SK-N-SH (cell line): ENCODE measurements at regions not wholly inside any gene's neighbourhood (a gene's known extent, or its start where the extent isn't known, plus 50 kb on each side); places are given as distances from the start of the nearest gene placed in this dataset.

Experiments used
- CTCF ChIA-PET: fragments of 300-600, 350-600 bp; formaldehyde crosslinking; extraction: SDS; loops from one replicate; lab custom pipeline; 2021; lab: Yijun Ruan, JAX
- POLR2A ChIA-PET: fragments of 350-600 bp; sonication (Branson Sonifier 250); formaldehyde crosslinking; extraction: SDS; loops from one replicate; lab custom pipeline; 2020; ENCODE audit warnings: antibody characterized with exemption, inconsistent platforms; lab: Yijun Ruan, JAX
- DNase-seq: peaks from one replicate; pipeline ENCODE4 v3.0.0; 2012
- H2AFZ ChIP-seq: fragments of 200-600 bp; sonication (generic); 2 replicates; pipeline ENCODE4 v1.8.1; 2016; ENCODE audit warnings: antibody characterized with exemption, mild to moderate bottlenecking, low read depth
- H3F3A ChIP-seq: fragments of 200-600 bp; sonication (generic); replicated peaks from 2 replicates; pipeline ENCODE3; 2016; ENCODE audit warnings: antibody characterized with exemption, mild to moderate bottlenecking; ENCODE audit not compliant: insufficient read depth
- H3K27ac ChIP-seq, 2 experiments: fragments of 200-500 bp in 1 of 2; fragments of 200-600 bp in 1 of 2; sonication (Bioruptor generic) in 1 of 2; sonication (generic), shearing (Covaris generic) in 1 of 2; 2 replicates each; pipeline versions ENCODE4 v1.5.1 to v1.6.1; 2014 to 2016; ENCODE audit warnings: low read depth in 2 of 2, inconsistent platforms in 1 of 2, low read length in 1 of 2, mild to moderate bottlenecking in 1 of 2, mixed read lengths in 1 of 2
- H3K27me3 ChIP-seq: fragments of 200-600 bp; sonication (generic), shearing (Covaris generic); 2 replicates; pipeline ENCODE4 v1.6.1; 2016; ENCODE audit warnings: mixed run types; ENCODE audit not compliant: insufficient read depth
- H3K36me3 ChIP-seq, 2 experiments: fragments of 200-500 bp in 1 of 2; fragments of 200-600 bp in 1 of 2; sonication (Bioruptor generic) in 1 of 2; sonication (generic) in 1 of 2; replicated peaks in 1 of 2; 2 replicates each; pipeline versions ENCODE3 to v1.5.1; 2014 to 2016; ENCODE audit warnings: low read length in 1 of 2, mild to moderate bottlenecking in 1 of 2; ENCODE audit not compliant: insufficient read depth in 2 of 2, control insufficient read depth in 1 of 2
- H3K4me1 ChIP-seq, 2 experiments: fragments of 200-500 bp in 1 of 2; fragments of 200-600 bp in 1 of 2; sonication (Bioruptor generic) in 1 of 2; sonication (generic), shearing (Covaris generic) in 1 of 2; 2 replicates each; pipeline versions ENCODE4 v1.5.1 to v1.6.1; 2014 to 2016; ENCODE audit warnings: low read depth in 1 of 2, low read length in 1 of 2, mixed run types in 1 of 2; ENCODE audit not compliant: insufficient read depth in 2 of 2, control insufficient read depth in 1 of 2
- H3K4me2 ChIP-seq: fragments of 200-600 bp; sonication (generic), shearing (Covaris generic); 2 replicates; pipeline ENCODE4 v1.6.1; 2017; ENCODE audit warnings: mixed run types
- H3K4me3 ChIP-seq, 2 experiments: fragments of 200-500 bp in 1 of 2; fragments of 200-600 bp in 1 of 2; sonication (Bioruptor generic) in 1 of 2; sonication (generic), shearing (Covaris generic) in 1 of 2; 2 replicates each; pipeline versions ENCODE4 v1.5.1 to v1.8.1; 2014 to 2016; ENCODE audit warnings: low read depth in 2 of 2, inconsistent platforms in 1 of 2, low read length in 1 of 2, mild to moderate bottlenecking in 1 of 2, mixed read lengths in 1 of 2, moderate library complexity in 1 of 2
- H3K79me2 ChIP-seq: fragments of 200-600 bp; sonication (generic); 2 replicates; pipeline ENCODE4 v1.8.1; 2017; ENCODE audit warnings: mild to moderate bottlenecking; ENCODE audit not compliant: insufficient read depth
- H3K9ac ChIP-seq: fragments of 200-600 bp; sonication (generic); 2 replicates; pipeline ENCODE4 v1.6.1; 2017; ENCODE audit warnings: mixed run types
- H3K9me2 ChIP-seq: fragments of 200-600 bp; sonication (generic); 2 replicates; pipeline ENCODE4 v1.6.1; 2017; ENCODE audit warnings: mixed run types
- H3K9me3 ChIP-seq: fragments of 200-600 bp; sonication (generic); 2 replicates; pipeline ENCODE4 v1.6.1; 2017; ENCODE audit warnings: mixed run types, mild to moderate bottlenecking, moderate library complexity
- H4K20me1 ChIP-seq: fragments of 200-600 bp; sonication (generic); 2 replicates; pipeline ENCODE4 v1.6.1; 2017; ENCODE audit warnings: mild to moderate bottlenecking, mixed run types; ENCODE audit not compliant: insufficient read depth
- CHD2 ChIP-seq: fragments of 150-350 bp; IDR thresholded peaks from 2 replicates; pipeline ENCODE4 v1.6.1; 2018; ENCODE audit warnings: low read length; ENCODE audit not compliant: partially characterized antibody
- CTCF ChIP-seq: fragments of 200-600 bp; sonication (generic); IDR thresholded peaks from 2 replicates; pipeline ENCODE4 v1.6.1; 2017; ENCODE audit warnings: antibody characterized with exemption, mild to moderate bottlenecking, moderate library complexity
- ELF1 ChIP-seq: IDR thresholded peaks from 2 replicates; pipeline ENCODE4 v1.4.0; 2012
- EZH2phosphoT487 ChIP-seq: fragments of 200-600 bp; sonication (generic); IDR thresholded peaks from 2 replicates; pipeline ENCODE4 v1.6.1; 2017; ENCODE audit warnings: low read depth, mixed run types, mild to moderate bottlenecking, antibody characterized with exemption, moderate library complexity, borderline replicate concordance
- FOXJ3 ChIP-seq: sonication (generic); formaldehyde crosslinking; IDR thresholded peaks from 2 replicates; pipeline ENCODE4 v1.5.1; 2020; ENCODE audit warnings: mild to moderate bottlenecking, missing genetic modification reagents
- FOXM1 ChIP-seq: IDR thresholded peaks from 2 replicates; pipeline ENCODE4 v1.4.0; 2012; ENCODE audit warnings: low read depth, mild to moderate bottlenecking
- MEF2A ChIP-seq: IDR thresholded peaks from 2 replicates; pipeline ENCODE4 v1.4.0; 2012; ENCODE audit warnings: low read depth, borderline replicate concordance
- MXI1 ChIP-seq: IDR thresholded peaks from 2 replicates; pipeline ENCODE4 v1.6.1; 2012; ENCODE audit warnings: mild to moderate bottlenecking, low read depth, low read length, improper control_type of control experiment
- RCOR1 ChIP-seq: fragments of 150-350 bp; IDR thresholded peaks from 2 replicates; pipeline ENCODE4 v1.6.1; 2017; ENCODE audit warnings: antibody characterized with exemption, low read length
- RFX5 ChIP-seq: IDR thresholded peaks from 2 replicates; pipeline ENCODE4 v1.6.1; 2012; ENCODE audit warnings: mild to moderate bottlenecking, improper control_type of control experiment, low read length
- SIN3A ChIP-seq: IDR thresholded peaks from 2 replicates; pipeline ENCODE4 v1.6.1; 2012; ENCODE audit warnings: low read depth, mild to moderate bottlenecking, low read length, moderate library complexity, borderline replicate concordance
- SMC3 ChIP-seq: IDR thresholded peaks from 2 replicates; pipeline ENCODE4 v1.6.1; 2012; ENCODE audit warnings: low read depth, low read length, improper control_type of control experiment
- TAF1 ChIP-seq: IDR thresholded peaks from 2 replicates; pipeline ENCODE4 v1.6.1; 2012; ENCODE audit warnings: low read depth, mild to moderate bottlenecking, low read length, moderate library complexity, borderline replicate concordance
- TCF12 ChIP-seq: IDR thresholded peaks from 2 replicates; pipeline ENCODE4 v1.4.0; 2012
- TEAD4 ChIP-seq: IDR thresholded peaks from 2 replicates; pipeline ENCODE4 v1.4.0; 2012; ENCODE audit warnings: mild to moderate bottlenecking, borderline replicate concordance; ENCODE audit not compliant: insufficient read depth
- USF1 ChIP-seq: IDR thresholded peaks from 2 replicates; pipeline ENCODE4 v1.4.0; 2012; ENCODE audit warnings: low read depth, borderline replicate concordance
- ZBTB33 ChIP-seq: IDR thresholded peaks from 2 replicates; pipeline ENCODE4 v1.4.0; 2012; ENCODE audit warnings: low read depth, borderline replicate concordance
- WGBS: methylation state at CpG from one replicate; pipeline ENCODE4 v1.1.6; 2017; ENCODE audit warnings: low lambda C conversion rate; 5-methylcytosine and 5-hydroxymethylcytosine counted together
- TF ChIP-seq, protein P1 (sequence below): IDR thresholded peaks from 2 replicates; pipeline ENCODE4 v1.4.0; 2012; ENCODE audit warnings: low read depth
- TF ChIP-seq, protein P2 (sequence below): IDR thresholded peaks from 2 replicates; pipeline ENCODE4; 2012
- TF ChIP-seq, protein P3 (sequence below): IDR thresholded peaks from 2 replicates; pipeline ENCODE4 v1.6.1; 2012; ENCODE audit warnings: mild to moderate bottlenecking, low read depth, low read length, moderate library complexity

DNA sequence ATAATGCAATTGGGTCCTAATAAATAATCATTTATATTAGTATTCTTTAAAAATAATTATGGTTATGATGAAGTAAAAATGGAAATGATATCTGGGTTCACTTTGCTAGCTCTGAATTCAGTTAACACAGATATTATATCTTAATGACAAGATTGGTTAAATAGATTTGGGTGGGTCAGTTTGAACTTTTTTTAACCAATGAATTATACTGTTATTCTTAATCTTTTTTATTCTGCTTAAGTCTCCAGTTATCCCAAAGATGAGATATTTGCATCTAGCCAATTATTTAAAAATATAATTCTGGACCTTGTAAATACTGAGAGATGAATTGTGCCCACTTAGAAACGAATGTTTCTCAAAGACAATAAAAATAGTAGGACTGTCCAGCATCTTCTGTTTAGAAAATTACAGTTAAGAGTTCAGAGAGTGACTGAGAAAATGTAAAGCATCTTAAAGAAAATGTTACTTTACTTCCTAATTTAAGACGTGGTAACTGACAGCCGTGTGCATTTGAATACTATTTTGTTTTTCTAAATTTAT lies 345.2 kb downstream of the USP25 start:
- H3K4me2 ChIP-seq: no peak overlapping the region
- 58% methylated on average over 3 of the region's 3 CpGs for WGBS
- H3K4me1 ChIP-seq: no peaks in the 10 kb centered on the region; a peak in 2 of 4 replicates
- H3K9me3 ChIP-seq: no peaks in the 10 kb centered on the region
- no peak overlapping the region for H3K9ac ChIP-seq
- no peaks in the 10 kb centered on the region for H3K36me3 ChIP-seq
- no peaks in the 10 kb centered on the region for H4K20me1 ChIP-seq
- H2AFZ ChIP-seq: no peak overlapping the region
- ChIA-PET CTCF (interaction anchor here (1.4 to 1.5 kb wide), 2 partner anchors 40 to 255 kb away, joined by 3 to 4 read pairs; no protein-coding TSS in a partner anchor), POLR2A (no interaction called here)
- no peak overlapping the region for H3K4me3 ChIP-seq
- no peaks in the 10 kb centered on the region for H3K27me3 ChIP-seq
- no peaks in the 10 kb centered on the region for H3F3A ChIP-seq
- no peaks in the 10 kb centered on the region for H3K9me2 ChIP-seq
- no peaks in the 10 kb centered on the region for H3K79me2 ChIP-seq
- TF ChIP-seq ZBTB33 (no peak), SMC3 (no peak), TAF1 (no peak), ELF1 (no peak), RCOR1 (no peak), TCF12 (no peak), CHD2 (no peak), EZH2phosphoT487 (no peak), SIN3A (no peak), MXI1 (no peak), USF1 (no peak), FOXM1 (no peak), MEF2A (no peak), TEAD4 (no peak), CTCF (no peak), RFX5 (no peak), FOXJ3 (CRISPR knock-in tag) (no peak)
- TF ChIP-seq, protein P1, sequence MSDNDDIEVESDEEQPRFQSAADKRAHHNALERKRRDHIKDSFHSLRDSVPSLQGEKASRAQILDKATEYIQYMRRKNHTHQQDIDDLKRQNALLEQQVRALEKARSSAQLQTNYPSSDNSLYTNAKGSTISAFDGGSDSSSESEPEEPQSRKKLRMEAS: no peak
- TF ChIP-seq, protein P2, sequence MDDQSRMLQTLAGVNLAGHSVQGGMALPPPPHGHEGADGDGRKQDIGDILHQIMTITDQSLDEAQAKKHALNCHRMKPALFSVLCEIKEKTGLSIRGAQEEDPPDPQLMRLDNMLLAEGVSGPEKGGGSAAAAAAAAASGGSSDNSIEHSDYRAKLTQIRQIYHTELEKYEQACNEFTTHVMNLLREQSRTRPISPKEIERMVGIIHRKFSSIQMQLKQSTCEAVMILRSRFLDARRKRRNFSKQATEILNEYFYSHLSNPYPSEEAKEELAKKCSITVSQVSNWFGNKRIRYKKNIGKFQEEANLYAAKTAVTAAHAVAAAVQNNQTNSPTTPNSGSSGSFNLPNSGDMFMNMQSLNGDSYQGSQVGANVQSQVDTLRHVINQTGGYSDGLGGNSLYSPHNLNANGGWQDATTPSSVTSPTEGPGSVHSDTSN: no peak
- TF ChIP-seq, protein P3, sequence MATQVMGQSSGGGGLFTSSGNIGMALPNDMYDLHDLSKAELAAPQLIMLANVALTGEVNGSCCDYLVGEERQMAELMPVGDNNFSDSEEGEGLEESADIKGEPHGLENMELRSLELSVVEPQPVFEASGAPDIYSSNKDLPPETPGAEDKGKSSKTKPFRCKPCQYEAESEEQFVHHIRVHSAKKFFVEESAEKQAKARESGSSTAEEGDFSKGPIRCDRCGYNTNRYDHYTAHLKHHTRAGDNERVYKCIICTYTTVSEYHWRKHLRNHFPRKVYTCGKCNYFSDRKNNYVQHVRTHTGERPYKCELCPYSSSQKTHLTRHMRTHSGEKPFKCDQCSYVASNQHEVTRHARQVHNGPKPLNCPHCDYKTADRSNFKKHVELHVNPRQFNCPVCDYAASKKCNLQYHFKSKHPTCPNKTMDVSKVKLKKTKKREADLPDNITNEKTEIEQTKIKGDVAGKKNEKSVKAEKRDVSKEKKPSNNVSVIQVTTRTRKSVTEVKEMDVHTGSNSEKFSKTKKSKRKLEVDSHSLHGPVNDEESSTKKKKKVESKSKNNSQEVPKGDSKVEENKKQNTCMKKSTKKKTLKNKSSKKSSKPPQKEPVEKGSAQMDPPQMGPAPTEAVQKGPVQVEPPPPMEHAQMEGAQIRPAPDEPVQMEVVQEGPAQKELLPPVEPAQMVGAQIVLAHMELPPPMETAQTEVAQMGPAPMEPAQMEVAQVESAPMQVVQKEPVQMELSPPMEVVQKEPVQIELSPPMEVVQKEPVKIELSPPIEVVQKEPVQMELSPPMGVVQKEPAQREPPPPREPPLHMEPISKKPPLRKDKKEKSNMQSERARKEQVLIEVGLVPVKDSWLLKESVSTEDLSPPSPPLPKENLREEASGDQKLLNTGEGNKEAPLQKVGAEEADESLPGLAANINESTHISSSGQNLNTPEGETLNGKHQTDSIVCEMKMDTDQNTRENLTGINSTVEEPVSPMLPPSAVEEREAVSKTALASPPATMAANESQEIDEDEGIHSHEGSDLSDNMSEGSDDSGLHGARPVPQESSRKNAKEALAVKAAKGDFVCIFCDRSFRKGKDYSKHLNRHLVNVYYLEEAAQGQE: no peak
- no peak overlapping the region for H3K27ac ChIP-seq
- DNase-seq: no peak
